ENCODE measurements at regions not wholly inside any gene's neighbourhood (a gene's known extent, or its start where the extent isn't known, plus 50 kb on each side); places are given as distances from the start of the nearest gene placed in this dataset.

DNA sequence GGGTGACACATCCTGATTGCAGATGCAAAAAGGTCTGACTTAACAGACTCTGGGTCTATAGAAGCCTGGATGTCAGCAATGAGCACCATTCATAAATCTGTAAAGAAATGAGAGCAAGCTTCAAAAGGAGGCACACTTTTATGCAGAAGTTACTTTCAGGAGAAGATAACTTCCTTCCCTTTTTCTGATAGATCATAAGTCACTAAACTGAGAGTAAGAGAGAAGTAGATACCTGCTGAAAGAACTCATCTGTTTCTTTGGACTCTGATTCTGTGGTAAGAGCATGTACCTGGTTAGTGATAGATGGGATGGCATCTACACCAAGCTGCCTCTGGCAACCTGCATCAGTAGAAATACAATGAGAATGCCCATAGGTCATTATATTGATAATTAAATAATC lies 525.6 kb downstream of the CETN3 start:
- TF ChIP-seq SP1 (IDR thresholded peaks at IDR 0.05; ENCODE audit: low read depth, low read length) = no peak
- TF ChIP-seq MAX (IDR thresholded peaks at IDR 0.05) = no peak
- no peak for TF ChIP-seq POLR2A (IDR thresholded peaks at IDR 0.05; ENCODE audit: control extremely low read depth in 1 of 2, low read depth in 2 of 2, low read length in 2 of 2)
- TF ChIP-seq ZNF274 (IDR thresholded peaks at IDR 0.05; ENCODE audit: borderline replicate concordance, extremely low read depth, low read length) = no peak
- TF ChIP-seq, protein P1, sequence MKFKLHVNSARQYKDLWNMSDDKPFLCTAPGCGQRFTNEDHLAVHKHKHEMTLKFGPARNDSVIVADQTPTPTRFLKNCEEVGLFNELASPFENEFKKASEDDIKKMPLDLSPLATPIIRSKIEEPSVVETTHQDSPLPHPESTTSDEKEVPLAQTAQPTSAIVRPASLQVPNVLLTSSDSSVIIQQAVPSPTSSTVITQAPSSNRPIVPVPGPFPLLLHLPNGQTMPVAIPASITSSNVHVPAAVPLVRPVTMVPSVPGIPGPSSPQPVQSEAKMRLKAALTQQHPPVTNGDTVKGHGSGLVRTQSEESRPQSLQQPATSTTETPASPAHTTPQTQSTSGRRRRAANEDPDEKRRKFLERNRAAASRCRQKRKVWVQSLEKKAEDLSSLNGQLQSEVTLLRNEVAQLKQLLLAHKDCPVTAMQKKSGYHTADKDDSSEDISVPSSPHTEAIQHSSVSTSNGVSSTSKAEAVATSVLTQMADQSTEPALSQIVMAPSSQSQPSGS (IDR thresholded peaks at IDR 0.05; ENCODE audit: low read length) = no peak
- TF ChIP-seq SUZ12 (IDR thresholded peaks at IDR 0.05; ENCODE audit: low read length) = no peak
